DMS 273 treated with DMSO at 0.1 percent for 48 hours (cell line): ENCODE measurements at regions not wholly inside any gene's neighbourhood (a gene's known extent, or its start where the extent isn't known, plus 50 kb on each side); places are given as distances from the start of the nearest gene placed in this dataset.
"Not testable (repeated sequence)": the region's sequence is repeated elsewhere in the genome, so short reads cannot be mapped to it uniquely, and the experiment has no call there.

Experiments
- DNase-seq: peaks from one replicate; lab custom pipeline; 2025; lab: John Stamatoyannopoulos, UW

GRCh38 chr5:174522480-174523260, 201.7 kb upstream of the MSX2 start:
- DNase-seq, result no peak

DNA sequence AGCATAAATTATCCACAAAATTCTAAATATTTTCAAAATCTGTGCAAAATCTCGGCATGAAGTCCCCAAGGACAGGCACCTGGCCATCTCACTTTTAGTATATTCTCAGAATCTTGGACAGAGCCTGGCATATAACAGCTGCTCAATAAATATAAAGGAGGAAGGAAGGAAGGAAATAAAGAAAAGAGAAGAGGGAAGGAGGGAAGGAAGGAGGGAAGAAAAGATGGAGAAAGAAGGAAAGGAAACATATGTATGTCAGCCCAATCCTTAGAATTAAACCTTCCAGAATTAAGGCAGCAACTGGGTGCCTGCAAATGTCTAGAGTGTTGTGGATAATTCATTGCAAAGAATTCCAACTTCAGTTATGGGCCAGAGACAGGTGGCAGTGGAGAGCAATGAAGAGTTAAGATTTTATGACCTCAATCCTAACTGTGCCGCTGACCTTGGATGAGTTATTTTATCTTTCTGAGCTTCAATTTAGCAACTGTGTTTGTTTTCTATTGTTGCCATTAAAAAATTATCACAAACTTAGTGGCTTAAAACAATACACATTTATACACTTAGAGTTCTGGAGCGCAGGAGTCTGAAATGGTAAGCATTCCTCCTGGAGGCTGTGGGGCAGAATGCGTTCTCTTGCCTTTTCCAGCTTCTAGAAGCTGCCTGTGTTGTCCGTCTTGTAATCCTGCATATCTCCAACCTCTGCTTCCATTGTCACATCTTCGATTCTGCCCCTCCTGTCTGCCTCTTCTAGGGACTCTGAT, 200.9 kb upstream of the MSX2 start:
- no peak for DNase-seq

DNA sequence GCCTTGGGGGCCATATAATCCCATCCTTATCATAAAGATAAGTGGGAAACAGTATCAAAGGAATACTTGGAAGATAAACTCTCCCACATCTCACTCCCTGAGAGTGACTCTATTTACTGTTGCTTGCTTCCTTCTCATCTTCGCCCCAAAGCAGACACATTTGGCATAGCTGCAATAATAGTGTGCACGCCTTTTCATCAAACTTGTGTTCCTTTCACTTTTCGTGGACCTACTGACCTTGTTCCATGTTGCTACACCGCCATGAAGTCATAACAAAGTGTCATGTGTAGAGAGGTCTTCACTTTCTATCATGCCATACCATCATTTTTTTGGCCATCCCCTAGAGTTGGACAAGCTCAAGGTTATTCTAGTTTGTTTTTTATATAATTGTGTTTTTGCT, 200.0 kb upstream of the MSX2 start:
- DNase-seq, result no peak

DNA sequence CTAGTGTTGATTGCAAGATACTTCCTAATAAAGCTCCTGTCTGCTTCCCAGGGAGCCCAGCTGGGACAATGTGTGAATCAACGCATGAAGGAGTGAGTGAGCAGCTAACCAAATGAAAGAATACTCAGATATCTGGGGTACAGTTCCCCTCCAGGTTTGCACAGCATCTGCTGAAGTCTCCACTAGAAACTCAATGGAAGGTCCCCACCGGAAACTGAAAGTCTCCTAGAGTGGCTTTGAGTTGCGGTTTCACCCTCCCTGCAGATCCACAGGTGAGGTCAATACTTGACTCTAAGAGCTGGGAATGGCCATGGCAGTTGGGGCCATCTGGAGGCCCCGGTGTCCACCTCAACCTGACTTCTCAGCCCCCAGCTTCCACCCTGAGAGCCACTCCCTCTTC, 198.2 kb upstream of the MSX2 start:
- no peak for DNase-seq

DNA sequence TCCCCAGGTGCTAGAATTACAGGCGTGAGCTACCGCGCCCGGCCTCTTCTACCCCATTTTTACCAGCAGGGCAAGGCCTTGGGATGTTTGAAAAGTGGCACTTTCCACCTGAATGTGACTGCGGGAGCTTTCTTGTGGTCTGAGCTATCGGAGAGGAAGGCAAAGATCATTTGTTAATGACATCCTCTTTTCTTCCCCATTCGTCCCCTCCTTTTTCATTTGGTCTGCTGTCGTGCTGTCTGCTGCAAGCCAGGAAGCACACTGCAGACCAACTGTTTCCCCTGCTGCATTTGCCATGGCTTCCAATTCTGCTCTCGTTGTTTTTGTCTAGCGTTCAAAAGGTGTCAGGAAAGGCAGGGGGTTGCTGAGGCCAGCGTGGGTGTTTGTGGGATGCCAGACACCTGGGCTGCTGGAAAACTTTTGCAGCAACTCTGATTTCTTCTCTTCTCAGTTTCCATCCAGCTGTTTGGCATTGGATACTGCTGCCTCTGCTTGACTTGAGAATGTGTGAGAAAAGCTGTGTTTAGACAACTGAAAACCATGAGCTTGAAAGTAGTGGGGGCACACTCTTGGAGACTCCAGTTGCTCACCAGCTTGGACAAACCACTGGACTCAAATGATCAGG, 196.4 kb upstream of the MSX2 start:
- DNase-seq, result no peak

GRCh38 chr5:174528821-174529544, 195.4 kb upstream of the MSX2 start:
- DNase-seq, result no peak

DNA sequence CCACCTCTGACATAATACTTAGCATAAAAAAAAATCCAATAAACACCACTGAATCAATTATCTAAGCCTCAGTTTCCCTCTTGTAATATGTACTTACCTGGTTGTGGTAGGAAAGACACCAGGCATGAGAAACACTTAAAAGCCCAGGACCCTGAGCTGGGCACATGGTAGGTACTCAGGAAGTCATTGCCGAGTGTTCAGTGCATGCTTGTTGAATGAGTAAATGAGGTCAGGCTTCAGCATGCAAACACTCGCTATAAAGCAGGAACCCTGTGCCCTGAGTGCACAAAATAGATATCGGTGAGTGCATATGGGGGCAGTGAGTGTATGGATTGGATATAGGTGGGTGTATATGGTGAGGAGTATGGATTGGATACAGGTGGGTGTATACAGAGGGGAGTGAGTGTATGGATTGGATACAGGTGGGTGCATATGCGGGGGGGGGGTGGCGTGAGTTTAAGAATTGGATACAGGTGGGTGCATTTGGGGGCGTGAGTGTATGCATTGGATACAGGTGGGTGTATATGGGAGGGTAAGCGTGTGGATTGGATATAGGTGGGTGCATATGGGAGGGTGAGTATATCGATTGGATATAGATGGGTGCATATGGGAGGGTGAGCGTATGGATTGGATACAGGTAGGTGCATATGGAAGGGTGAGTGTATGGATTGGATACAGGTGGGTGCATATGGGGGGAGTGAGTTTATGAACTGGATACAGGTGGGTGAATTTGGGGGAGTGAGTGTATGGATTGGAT, 194.3 kb upstream of the MSX2 start:
- no peak for DNase-seq

- DNase-seq, result no peak
Measured at GRCh38 chr5:174531782-174532191, 192.6 kb upstream of the MSX2 start.

DNA sequence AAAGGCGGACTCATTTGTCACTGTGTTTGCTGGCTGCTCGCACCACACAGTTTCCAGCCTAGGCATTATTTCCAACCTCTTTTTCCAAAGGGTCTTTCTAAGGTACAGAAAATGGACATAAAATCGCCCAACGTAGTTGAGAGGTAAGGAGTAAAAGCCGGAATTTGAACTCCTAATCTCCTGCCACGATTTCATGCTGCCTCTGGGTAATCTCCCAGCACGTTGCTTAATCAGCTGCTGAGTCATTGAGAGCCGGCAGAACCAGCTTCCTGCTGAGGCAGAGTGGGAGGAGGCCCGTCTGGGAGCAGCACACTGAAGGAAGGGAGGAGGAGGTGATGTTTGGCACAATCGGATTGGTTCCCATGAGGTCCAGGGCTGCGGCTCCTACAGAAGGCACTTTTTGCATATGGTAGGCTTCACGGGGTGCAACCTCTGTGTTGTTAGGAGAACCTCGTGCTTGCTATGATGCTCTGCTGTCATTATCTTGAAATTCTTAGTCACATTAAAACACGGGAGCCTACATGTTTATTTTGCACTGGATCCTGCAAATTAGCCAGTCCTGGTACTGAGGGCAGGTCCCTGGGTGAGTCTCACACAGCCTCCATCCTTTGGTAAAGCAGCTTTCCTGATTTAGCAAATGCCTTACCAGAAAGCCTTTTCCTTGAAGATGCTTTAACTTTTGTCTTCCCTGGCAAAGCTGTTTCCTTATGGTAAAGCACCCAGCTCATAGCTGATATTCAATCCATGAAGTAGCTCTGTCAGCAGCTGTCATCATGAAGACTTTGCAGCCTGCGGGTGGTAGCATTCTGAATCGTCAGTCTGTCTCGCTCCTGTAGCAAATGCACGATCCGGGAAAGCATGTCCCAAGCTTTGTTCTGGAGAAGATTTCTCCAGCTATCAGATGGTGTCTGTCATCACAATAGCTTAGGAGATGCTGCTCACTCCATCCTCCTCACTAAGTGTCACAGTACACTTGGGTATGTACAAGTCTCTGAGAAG, 191.6 kb upstream of the MSX2 start:
- DNase-seq, result no peak

- DNase-seq, result no peak
Measured at GRCh38 chr5:174533751-174534241, 190.6 kb upstream of the MSX2 start.

- DNase-seq, result no peak
Measured at GRCh38 chr5:174535669-174536068, 188.7 kb upstream of the MSX2 start.

DNA sequence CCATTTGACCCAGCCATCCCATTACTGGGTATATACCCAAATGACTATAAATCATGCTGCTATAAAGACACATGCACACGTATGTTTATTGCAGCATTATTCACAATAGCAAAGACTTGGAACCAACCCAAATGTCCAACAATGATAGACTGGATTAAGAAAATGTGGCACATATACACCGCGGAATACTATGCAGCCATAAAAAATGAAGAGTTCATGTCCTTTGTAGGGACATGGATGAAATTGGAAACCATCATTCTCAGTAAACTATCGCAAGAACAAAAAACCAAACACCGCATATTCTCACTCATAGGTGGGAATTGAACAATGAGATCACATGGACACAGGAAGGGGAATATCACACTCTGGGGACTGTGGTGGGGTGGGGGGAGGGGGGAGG, 184.6 kb upstream of the MSX2 start:
- DNase-seq, result not testable (repeated sequence)

DNA sequence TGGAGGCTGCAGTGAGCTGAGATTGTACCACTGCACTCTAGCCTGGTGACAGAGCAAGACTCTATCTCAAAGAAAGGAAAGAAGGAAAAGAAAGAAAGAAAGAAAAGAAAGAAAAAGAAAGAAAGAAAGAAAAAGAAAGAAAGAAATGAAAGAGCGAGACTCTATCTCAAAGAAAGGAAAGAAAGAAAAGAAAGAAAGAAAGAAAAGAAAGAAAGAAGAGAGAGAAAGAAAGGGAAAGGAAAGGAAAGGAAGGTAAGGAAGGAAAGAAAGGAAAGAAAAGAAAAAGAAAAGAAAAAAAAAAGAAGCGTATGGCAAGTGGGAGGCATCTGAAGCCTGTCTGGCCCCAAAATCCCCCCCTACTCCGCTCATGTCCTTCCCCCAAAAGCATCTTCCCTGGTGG, 182.3 kb upstream of the MSX2 start:
- no peak for DNase-seq

DNA sequence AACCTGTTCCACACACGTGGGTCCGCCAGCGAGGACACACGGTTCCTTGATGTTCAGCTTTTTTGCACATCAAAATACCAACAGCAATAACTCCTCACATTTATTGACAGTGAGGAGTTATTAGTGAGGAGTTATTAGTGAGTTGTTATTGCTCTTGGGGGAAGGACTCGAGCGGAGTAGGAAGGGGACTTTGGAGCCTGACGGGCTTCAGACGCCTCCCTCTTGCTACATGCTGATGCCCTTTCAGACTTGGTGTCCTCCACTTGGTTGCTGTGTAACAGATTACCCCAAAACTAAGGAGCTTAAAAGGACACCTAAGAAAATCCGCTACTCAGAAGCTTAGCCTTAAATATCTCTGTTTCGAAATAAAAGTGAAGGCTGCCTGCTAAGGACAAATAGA, 181.9 kb upstream of the MSX2 start:
- DNase-seq, result no peak

DNA sequence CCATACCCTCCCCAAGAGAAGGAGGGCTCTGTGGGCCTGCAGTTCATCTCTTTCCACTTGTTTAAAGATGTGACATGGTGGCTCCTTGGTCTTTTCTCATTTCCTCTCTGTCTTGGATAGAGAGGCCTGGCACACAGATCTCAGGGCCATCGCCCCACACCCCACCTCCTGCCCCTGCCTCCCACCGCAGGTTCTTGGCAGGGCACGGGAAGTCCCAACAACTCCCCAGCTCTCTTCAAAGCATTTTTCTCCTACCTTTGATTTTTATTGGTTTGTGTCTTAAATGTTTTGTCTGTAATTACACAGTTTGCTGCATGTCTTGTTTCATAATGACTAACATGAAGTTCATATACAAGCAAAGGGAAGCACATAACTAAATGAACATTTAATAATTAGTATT, 178.5 kb upstream of the MSX2 start:
- DNase-seq, result no peak

- no peak for DNase-seq
Measured at GRCh38 chr5:174547814-174548213, 176.6 kb upstream of the MSX2 start.

DNA sequence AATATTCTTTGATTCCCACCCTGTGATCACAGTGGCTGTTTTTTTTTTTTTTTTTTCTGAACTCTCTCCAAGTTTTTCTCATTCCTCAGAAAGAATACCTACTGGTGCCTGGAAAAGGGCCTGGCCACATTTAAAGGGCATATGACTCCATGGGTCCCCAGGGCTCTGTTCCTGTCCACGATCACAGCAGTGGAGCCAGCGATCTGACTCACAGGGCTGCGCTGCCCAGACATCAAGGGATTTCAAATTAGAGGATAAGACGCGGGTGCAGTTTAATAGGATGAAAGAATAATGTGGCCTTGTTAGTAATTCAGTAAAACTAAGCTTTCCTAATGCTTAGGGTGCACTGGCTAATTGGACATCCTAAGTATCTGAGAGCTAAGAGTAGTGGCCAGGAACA, 175.1 kb upstream of the MSX2 start:
- no peak for DNase-seq

- DNase-seq, result no peak
Measured at GRCh38 chr5:174550026-174550425, 174.4 kb upstream of the MSX2 start.

GRCh38 chr5:174552428-174552827, 172.0 kb upstream of the MSX2 start:
- DNase-seq, result no peak

GRCh38 chr5:174553556-174553955, 170.8 kb upstream of the MSX2 start:
- DNase-seq, result no peak
